KOPT-K1 (cell line): ENCODE measurements at regions not wholly inside any gene's neighbourhood (a gene's known extent, or its start where the extent isn't known, plus 50 kb on each side); places are given as distances from the start of the nearest gene placed in this dataset.
"Not testable (repeated sequence)": the region's sequence is repeated elsewhere in the genome, so short reads cannot be mapped to it uniquely, and the experiment has no call there.

Experiments used
- H3K27ac ChIP-seq: fragments of 200-600 bp; sonication (generic); 2 replicates; pipeline ENCODE4 v1.5.1; 2016; ENCODE audit warnings: antibody characterized with exemption, mild to moderate bottlenecking, low read depth, low read length; ENCODE audit not compliant: poor library complexity, severe bottlenecking
- H3K36me3 ChIP-seq: fragments of 200-600 bp; sonication (generic); 2 replicates; pipeline ENCODE4 v1.5.1; 2017; ENCODE audit warnings: antibody characterized with exemption, mild to moderate bottlenecking, low read length, moderate library complexity; ENCODE audit not compliant: insufficient read depth
- H3K9me3 ChIP-seq: fragments of 200-600 bp; sonication (generic); 2 replicates; pipeline ENCODE4 v1.5.1; 2017; ENCODE audit warnings: antibody characterized with exemption, low read length, mild to moderate bottlenecking; ENCODE audit not compliant: insufficient read depth, poor library complexity, severe bottlenecking

- H3K27ac ChIP-seq, result no peak overlapping the region
- H3K36me3 ChIP-seq, result no peaks in the 10 kb centered on the region
- no peaks in the 10 kb centered on the region for H3K9me3 ChIP-seq
Observed at GRCh38 chr11:33949252-33949913, 57.5 kb upstream of the LMO2 start.

GRCh38 chr11:33948494-33948893 lies 56.6 kb upstream of the LMO2 start:
- Histone ChIP-seq H3K36me3 (no peaks in the 10 kb centered on the region), H3K27ac (no peak overlapping the region), H3K9me3 (no peaks in the 10 kb centered on the region)

- not testable (repeated sequence) for H3K27ac ChIP-seq, H3K9me3 ChIP-seq, H3K36me3 ChIP-seq
Observed at GRCh38 chr11:33947918-33948317, 56.0 kb upstream of the LMO2 start.

- no peaks in the 10 kb centered on the region for H3K9me3 ChIP-seq
- no peak overlapping the region for H3K27ac ChIP-seq
- H3K36me3 ChIP-seq, result no peaks in the 10 kb centered on the region
Observed at GRCh38 chr11:33946930-33947329, 55.1 kb upstream of the LMO2 start.

GRCh38 chr11:33945481-33946268 lies 53.8 kb upstream of the LMO2 start:
- no peak overlapping the region for H3K27ac ChIP-seq
- no peaks in the 10 kb centered on the region for H3K36me3 ChIP-seq
- no peaks in the 10 kb centered on the region for H3K9me3 ChIP-seq

GRCh38 chr11:33944693-33945424 lies 53.0 kb upstream of the LMO2 start:
- no peaks in the 10 kb centered on the region for H3K36me3 ChIP-seq
- H3K9me3 ChIP-seq, result no peaks in the 10 kb centered on the region
- H3K27ac ChIP-seq, result no peak overlapping the region

GRCh38 chr11:33944345-33944692 lies 52.4 kb upstream of the LMO2 start:
- Histone ChIP-seq H3K36me3 (no peaks in the 10 kb centered on the region), H3K27ac (no peak overlapping the region), H3K9me3 (no peaks in the 10 kb centered on the region)

GRCh38 chr11:33942954-33943353 lies 51.1 kb upstream of the LMO2 start:
- no peaks in the 10 kb centered on the region for H3K9me3 ChIP-seq
- no peak overlapping the region for H3K27ac ChIP-seq

GRCh38 chr11:33941637-33942160 lies 49.8 kb upstream of the LMO2 start:
- no peak overlapping the region for H3K27ac ChIP-seq
- H3K9me3 ChIP-seq, result no peaks in the 10 kb centered on the region
- no peaks in the 10 kb centered on the region for H3K36me3 ChIP-seq

More at GRCh38 chr11:33942954-33943353, 51.1 kb upstream of the LMO2 start:
- no peaks in the 10 kb centered on the region for H3K36me3 ChIP-seq
